ENCODE measurements at regions not wholly inside any gene's neighbourhood (a gene's known extent, or its start where the extent isn't known, plus 50 kb on each side); places are given as distances from the start of the nearest gene placed in this dataset.
"Not testable (repeated sequence)": the region's sequence is repeated elsewhere in the genome, so short reads cannot be mapped to it uniquely, and the experiment has no call there.

- no peak for DNase-seq
These were observed 830.8 kb downstream of the LUZP2 start for GRCh38 chr11:25327656-25328055.

- no peak for DNase-seq
These were observed 842.4 kb downstream of the LUZP2 start for GRCh38 chr11:25339281-25339680.

- DNase-seq: no peak
These were observed 852.7 kb downstream of the LUZP2 start for GRCh38 chr11:25349537-25349936.

DNA sequence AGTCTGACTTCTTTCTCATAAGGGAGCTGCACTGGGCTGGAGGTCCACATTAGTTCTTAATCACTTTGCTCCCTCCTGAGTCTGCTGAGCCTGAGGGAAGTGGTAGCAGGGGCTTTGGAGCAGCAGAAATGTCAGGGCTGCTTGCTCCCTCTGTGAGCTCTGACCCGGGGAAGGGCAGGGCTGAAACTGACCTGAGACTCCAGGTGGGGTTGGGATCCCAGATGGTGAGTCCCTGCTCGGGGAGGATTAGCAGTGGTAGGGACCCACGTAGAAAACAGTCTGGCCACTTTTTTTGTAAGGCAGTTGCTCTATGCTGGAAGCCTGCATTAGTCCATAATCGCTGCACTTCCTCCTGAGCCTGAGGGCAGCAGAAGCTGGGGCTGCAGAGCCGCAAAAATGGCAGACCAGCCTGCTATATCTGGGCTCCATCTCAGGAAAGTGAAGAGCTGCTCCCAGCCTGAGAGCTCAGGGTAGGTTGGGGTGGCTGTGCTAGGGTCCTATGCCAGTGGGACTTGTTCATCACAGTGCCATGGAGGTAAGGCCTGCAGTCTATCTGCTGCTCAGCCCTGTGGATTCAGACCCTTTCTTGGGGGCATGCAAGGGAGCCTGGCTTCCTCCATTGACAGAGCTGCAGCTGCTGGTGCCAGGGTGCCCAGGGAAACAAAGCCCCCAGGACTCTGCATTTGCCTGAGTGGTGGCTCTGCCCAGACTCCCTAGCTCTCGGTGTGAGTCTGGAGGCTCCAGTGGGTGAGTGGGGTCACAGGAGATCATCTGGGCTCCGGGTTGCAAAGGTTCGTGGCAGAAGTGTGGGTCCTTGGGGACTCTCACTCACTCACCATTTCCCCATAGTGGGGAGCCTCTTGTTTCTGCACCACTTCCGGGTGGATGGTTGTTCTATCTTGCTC lies 854.3 kb downstream of the LUZP2 start:
- DNase-seq: no peak

DNA sequence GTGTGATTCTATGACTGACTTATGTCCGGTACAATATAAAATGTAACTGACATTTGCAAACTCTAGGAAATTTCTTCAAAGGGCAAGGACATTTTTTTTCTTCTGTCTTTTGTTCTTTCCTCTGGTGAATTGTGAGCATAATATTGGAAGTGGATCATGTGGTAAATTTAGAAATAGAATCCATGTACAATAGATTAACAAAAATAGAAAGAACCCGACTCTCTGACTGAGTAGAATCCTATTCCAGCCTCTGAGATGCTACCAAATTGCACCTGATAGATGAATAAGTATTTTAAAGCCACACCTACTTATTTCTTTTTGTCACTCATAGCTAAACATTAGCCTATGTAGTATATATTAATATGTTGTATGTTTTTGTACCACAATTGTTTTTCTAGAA lies 860.3 kb downstream of the LUZP2 start:
- no peak for DNase-seq

GRCh38 chr11:25377466-25377865 lies 880.6 kb downstream of the LUZP2 start:
- no peak for DNase-seq

- no peak for DNase-seq
These were observed 900.0 kb downstream of the LUZP2 start for GRCh38 chr11:25396847-25397246.

DNA sequence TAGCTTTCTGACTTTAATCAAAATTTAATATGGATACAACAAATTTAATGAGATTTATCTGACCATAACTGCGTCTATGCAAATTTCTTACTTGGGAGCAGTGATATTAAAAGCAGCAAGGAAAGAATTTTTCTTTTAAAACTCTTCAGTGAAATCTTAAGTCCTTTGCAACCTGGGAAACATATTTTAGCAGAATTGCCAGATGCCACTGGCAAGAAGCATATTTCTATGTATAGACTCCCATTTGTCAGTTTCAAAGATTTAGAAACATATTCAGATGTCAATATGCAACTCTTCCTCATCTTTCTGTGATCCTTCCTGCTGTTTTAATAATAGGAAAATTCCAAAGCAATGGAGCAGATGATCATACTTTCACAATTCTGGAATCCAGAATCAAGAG lies 911.3 kb downstream of the LUZP2 start:
- DNase-seq: no peak

DNA sequence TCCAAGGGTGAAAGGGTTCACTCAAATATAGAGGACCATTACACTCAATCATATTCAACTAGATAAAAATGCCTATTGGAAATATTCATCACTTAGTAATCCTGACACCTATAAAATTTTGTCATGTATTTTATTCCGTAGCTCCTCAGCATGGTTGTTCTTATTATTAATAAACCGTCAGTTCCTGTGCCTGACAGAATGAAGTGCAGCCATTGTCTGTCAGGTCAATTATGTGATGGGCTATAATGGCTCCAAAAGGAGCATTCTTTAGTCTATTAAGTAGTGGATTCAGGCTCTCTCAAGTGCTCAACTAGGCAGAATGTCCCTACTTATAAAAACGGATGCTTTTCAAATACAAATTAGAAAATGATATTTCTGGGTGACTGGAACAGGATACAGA lies 916.1 kb upstream of the ANO3 start:
- DNase-seq: no peak

DNA sequence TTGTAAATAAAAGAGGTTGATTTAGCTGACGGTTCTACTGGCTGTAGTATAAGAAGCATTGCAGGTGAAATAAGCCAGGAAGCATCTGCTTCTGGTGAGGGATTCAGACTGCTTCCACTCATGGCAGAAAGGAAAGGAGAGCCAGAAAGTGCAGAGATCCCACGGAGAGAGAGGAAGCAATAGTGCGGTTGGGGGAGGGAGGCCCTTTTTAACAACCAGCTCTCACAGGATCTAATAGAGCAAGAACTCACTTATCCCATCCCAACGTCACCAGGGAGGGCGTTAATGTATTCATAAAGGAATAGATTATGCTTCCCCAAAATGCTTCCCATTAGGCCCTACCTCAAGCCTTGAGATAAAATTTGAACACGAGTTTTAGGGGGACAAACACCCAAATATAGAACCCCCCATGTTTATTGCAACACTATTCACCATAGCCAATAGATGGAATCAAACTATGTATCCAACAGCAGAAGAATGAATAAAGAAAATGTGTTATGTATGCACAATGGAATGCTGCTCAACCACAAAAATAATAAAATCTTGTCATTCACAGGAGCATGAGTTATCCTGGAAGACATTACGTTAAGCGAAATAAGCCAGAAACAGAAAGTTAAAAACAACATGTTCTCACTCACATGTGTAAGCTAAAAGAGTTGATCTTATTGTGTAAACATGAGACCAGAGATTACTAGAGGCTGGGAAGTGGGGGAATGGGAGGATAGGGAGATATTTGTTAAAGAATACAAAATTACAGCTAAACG lies 908.3 kb upstream of the ANO3 start:
- no peak for DNase-seq

- no peak for DNase-seq
These were observed 899.6 kb upstream of the ANO3 start for GRCh38 chr11:25432376-25432775.

- DNase-seq: no peak
These were observed 896.7 kb upstream of the ANO3 start for GRCh38 chr11:25435197-25435596.

- no peak for DNase-seq
These were observed 895.6 kb upstream of the ANO3 start for GRCh38 chr11:25436326-25436725.

GRCh38 chr11:25441421-25441820 lies 890.5 kb upstream of the ANO3 start:
- no peak for DNase-seq

DNA sequence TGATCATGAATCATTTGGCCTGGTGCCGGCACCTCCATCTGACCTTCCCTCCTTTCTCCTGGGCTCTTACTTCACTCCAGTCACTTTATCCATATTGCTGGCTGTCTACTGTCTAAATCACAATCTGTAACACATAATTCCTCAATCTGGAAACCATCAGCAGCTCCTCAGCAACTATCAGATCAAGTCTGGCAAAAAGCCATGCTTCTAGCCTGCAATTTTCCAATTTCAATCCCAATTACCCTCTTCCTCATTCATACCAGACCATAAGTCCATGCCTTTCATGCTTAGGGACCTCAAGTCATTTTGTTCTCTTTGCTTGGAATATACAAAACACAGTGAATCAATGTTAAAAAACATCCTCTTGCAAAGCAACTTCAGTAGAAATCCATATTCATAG lies 882.8 kb upstream of the ANO3 start:
- no peak for DNase-seq

DNA sequence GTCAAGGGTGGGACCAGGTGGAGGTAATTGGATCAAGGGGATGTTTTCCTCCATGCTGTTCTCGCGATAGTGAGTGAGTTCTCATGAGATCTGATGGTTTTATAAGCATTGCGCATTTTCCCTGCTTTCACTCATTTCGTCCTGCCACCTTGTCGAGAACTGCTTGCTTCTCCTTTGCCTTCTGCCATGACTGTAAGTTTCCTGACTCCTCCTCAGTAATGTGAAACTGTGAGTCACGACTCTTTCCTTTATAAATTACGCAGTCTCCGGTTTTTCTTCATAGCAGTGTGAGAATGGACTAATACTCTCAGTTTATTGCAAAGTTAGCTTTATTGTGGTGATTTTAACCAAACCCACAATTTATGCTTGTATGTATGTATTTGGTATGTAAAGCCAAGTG lies 878.5 kb upstream of the ANO3 start:
- DNase-seq: no peak

DNA sequence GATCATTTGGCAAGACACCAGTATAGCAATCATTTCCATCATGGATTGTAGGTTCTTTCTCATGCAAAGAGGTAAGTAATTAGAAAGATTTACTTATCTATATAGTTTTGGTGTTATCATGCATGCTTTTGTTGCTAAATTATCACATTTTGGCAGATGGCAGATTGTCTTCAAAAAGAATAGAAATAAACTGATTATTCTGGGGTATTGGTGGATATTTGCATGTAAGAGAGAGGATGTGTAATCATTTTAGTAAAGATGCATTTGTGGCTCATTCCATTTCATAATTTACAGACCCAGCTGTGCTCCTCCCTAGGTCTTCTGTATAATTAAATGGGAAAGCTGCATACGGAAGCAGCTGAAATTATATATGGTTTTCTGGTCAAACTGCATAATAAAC lies 875.7 kb upstream of the ANO3 start:
- no peak for DNase-seq

- no peak for DNase-seq
These were observed 847.9 kb upstream of the ANO3 start for GRCh38 chr11:25483915-25484635.

DNA sequence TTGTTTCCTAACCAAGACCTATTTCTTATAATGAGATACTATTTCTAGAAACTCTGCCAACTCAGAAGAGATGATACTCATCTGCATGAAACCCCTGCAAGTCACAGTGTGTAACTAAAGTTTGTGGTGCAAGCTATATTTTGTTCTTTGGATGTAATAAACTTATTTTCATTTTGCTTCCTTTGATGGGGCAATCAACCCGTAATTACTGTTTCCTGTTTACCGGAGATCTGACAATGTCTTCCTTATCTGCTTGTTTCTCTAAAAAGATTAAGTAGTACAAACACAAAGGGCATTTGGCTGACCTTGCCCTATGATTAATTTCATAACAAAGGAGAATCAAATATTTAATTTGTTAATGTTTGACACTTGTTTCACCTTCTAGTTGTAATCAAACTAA lies 846.6 kb upstream of the ANO3 start:
- no peak for DNase-seq

DNA sequence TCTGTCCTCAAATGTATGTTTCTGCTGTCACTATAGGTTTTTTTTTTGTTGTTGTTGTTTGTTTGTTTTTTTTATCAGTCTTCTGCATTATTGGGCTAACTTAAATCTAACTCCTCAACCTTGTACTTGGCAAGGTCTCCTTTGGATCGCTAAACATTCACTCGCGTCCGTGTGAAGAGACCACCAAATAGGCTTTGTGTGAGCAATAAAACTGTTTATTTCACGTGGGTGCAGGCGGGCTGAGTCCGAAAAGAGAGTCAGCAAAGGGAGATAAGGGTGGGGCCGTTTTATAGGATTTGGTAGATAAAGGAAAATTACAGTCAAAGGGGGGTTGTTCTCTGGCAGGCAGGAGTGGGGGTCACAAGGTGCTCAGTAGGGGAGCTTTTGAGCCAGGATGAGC lies 845.6 kb upstream of the ANO3 start:
- DNase-seq: not testable (repeated sequence)

DNA sequence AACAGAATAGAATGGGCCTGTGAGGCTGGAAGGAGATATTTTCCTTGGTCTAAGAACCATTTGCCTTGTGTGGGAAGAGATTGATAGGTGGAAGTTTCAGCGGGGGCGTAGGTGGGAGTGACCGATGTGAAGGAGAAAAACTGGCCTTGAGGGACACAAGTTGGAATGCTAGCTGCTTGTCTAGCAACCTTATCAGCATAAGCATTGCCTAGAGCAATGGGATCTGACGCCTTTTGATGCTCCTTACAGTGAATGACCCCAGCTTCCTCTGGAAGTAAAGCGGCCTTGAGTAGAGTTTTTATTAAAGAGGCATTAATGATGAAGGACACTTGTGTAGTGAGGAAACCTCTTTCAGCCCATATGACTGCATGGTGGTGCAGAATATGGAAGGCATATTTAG lies 843.8 kb upstream of the ANO3 start:
- not testable (repeated sequence) for DNase-seq

DNA sequence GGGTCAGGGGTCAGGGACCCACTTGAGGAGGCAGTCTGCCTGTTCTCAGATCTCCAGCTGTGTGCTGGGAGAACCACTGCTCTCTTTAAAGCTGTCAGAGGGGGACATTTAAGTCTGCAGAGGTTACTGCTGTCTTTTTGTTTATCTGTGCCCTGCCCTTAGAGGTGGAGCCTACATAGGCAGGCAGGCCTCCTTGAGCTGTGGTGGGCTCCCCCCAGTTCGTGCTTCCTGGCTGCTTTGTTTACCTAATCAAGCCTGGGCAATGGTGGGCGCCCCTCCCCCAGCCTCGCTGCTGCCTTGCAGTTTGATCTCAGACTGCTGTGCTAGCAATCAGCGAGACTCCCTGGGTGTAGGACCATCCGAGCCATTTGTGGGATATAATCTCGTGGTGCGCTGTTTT lies 830.5 kb upstream of the ANO3 start:
- DNase-seq: not testable (repeated sequence)

DNA sequence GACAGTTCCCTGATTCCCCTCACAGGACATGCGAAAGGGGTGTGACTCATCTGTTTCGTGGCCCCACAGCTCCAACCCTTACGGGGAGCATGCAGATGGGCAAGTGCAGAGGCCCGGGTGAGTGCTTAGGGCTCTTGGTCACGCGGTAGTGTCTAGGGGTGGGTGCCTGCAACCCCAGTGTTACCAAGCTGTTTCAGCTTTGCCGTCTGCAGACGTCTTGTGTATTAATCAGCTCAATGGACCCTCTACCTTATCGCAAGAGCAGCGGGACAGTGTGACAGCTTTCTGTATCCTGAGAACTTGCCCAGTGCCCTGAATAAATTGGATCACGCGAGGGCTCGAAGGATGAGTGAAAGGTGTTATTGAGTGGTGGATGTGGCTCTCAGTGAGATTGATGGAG lies 816.4 kb upstream of the ANO3 start:
- DNase-seq: no peak

GRCh38 chr11:25520459-25520858 lies 811.5 kb upstream of the ANO3 start:
- no peak for DNase-seq
